Prostate gland (tissue), 2 donors: ENCODE measurements at regions not wholly inside any gene's neighbourhood (a gene's known extent, or its start where the extent isn't known, plus 50 kb on each side); places are given as distances from the start of the nearest gene placed in this dataset.

Experiments
- DNase-seq: peaks from one replicate; pipeline ENCODE4 v3.0.0-alpha.2; 2019; ENCODE audit warnings: low spot score
- H3K27ac ChIP-seq, 2 donors: fragments of 200-600 bp; sonication (generic); 2 replicates each; pipeline ENCODE4 v1.5.1; 2017 to 2019
- H3K27me3 ChIP-seq: fragments of 200-600 bp; sonication (generic); replicated peaks from 2 replicates; pipeline ENCODE4 v1.5.1; 2019; ENCODE audit not compliant: insufficient read depth
- H3K36me3 ChIP-seq, 2 donors: fragments of 200-600 bp; sonication (generic); 1 replicate in 1 of 2; 2 replicates in 1 of 2; pipeline versions ENCODE4 v1.5.1 to v1.8.1; 2017 to 2019
- H3K4me1 ChIP-seq: fragments of 200-600 bp; sonication (generic); replicated peaks from 2 replicates; pipeline ENCODE4 v1.5.1; 2019
- H3K4me3 ChIP-seq, 2 donors: fragments of 200-600 bp; sonication (generic); 2 replicates each; pipeline ENCODE4 v1.5.1; 2017 to 2019
- H3K9me3 ChIP-seq: fragments of 200-600 bp; sonication (generic); 2 replicates; pipeline ENCODE4 v1.5.1; 2017
- POLR2A ChIP-seq: fragments of 450-650 bp; IDR thresholded peaks from one replicate; pipeline ENCODE4 v1.6.1; 2016; ENCODE audit warnings: antibody characterized with exemption, mild to moderate bottlenecking
- POLR2AphosphoS5 ChIP-seq: sonication (generic); formaldehyde crosslinking; IDR thresholded peaks from one replicate; pipeline ENCODE4 v1.6.1; 2017; ENCODE audit warnings: antibody characterized with exemption
- WGBS: methylation state at CpG from one replicate; pipeline ENCODE4 v1.1.5; 2018; 5-methylcytosine and 5-hydroxymethylcytosine counted together
- intact Hi-C: fragments of 100-400 bp; cut with DNase I; formaldehyde crosslinking; loops from one replicate; pipeline ENCODE4 v1.14.2; 2022
- TF ChIP-seq, protein P1 (sequence below), 4 experiments: fragments of 200-600 bp in 2 of 4; fragments of 450-650 bp in 2 of 4; sonication (generic) in 2 of 4; IDR thresholded peaks; 1 replicate in 3 of 4; 2 replicates in 1 of 4; pipeline ENCODE4 v1.5.1; 2016 to 2019; ENCODE audit warnings: antibody characterized with exemption in 4 of 4, mild to moderate bottlenecking in 2 of 4, moderate library complexity in 2 of 4

DNA sequence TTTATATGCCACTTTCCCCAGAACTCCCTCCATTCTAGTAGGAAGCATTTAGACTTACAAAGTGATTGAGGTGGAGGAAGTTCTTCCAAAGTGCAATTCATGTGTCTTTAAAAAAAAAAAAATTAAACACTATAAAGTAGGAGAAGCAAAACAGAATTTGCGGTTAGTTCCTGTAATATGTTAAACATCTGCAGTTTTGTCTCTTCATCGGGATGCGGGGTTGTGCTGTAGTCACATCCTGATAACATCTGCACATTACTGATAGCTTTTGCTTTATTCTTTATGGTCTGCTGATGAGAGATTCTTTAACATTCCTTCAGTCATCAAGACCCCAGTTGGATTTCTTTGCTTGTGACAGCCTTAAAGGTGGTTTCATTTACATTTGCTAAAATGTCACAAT is 694.3 kb downstream of the NR2F1-AS1 start:
- Histone ChIP-seq H3K27me3 (no peaks in the 10 kb centered on the region), H3K4me3 (no peak overlapping the region), H3K36me3 (no peaks in the 10 kb centered on the region), H3K9me3 (no peaks in the 10 kb centered on the region), H3K4me1 (no peaks in the 10 kb centered on the region), H3K27ac (no peak overlapping the region)
- WGBS, result 36% methylated on average over 3 of the region's 3 CpGs
- intact Hi-C loops, result no loop called here
- no peak for DNase-seq
- TF ChIP-seq, protein P1, sequence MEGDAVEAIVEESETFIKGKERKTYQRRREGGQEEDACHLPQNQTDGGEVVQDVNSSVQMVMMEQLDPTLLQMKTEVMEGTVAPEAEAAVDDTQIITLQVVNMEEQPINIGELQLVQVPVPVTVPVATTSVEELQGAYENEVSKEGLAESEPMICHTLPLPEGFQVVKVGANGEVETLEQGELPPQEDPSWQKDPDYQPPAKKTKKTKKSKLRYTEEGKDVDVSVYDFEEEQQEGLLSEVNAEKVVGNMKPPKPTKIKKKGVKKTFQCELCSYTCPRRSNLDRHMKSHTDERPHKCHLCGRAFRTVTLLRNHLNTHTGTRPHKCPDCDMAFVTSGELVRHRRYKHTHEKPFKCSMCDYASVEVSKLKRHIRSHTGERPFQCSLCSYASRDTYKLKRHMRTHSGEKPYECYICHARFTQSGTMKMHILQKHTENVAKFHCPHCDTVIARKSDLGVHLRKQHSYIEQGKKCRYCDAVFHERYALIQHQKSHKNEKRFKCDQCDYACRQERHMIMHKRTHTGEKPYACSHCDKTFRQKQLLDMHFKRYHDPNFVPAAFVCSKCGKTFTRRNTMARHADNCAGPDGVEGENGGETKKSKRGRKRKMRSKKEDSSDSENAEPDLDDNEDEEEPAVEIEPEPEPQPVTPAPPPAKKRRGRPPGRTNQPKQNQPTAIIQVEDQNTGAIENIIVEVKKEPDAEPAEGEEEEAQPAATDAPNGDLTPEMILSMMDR (IDR thresholded peaks at IDR 0.05), result no peak
- no peak for TF ChIP-seq POLR2A
- TF ChIP-seq POLR2AphosphoS5, result no peak

DNA sequence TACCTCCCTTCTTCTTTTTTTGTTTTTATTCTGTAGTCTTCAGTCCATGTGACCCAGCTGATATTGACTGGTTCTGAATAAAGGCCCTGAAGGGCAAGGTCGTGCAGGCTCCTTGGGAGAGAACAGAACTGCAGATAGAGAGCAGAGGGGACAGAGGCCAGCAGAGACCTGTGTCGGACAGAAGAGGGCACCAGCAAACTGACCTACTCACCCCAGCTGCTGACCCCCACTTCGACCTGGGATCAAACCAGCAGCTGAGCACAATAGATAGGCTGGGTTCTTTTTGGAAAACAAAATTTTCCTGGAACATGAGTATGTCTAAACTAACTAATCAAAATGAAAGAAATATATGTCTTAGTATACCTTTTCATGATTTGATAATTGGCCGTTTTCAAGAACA is 695.1 kb downstream of the NR2F1-AS1 start:
- intact Hi-C loops, result no loop called here
- H3K27me3 ChIP-seq, result no peaks in the 10 kb centered on the region
- no peak overlapping the region for H3K27ac ChIP-seq
- no peaks in the 10 kb centered on the region for H3K36me3 ChIP-seq
- no peak overlapping the region for H3K4me3 ChIP-seq
- no peak for DNase-seq
- TF ChIP-seq POLR2AphosphoS5 (no peak), POLR2A (no peak)
- TF ChIP-seq, protein P1 (IDR thresholded peaks at IDR 0.05), result no peak
- no peaks in the 10 kb centered on the region for H3K9me3 ChIP-seq
- no peaks in the 10 kb centered on the region for H3K4me1 ChIP-seq
- WGBS, result 53% methylated on average over 4 of the region's 4 CpGs

GRCh38 chr5:92884469-92884868 is 696.5 kb downstream of the NR2F1-AS1 start:
- H3K4me3 ChIP-seq, result no peak overlapping the region
- no peaks in the 10 kb centered on the region for H3K27me3 ChIP-seq
- H3K27ac ChIP-seq, result no peak overlapping the region
- 24% methylated on average over 1 of the region's 1 CpG for WGBS
- no peaks in the 10 kb centered on the region for H3K36me3 ChIP-seq
- H3K9me3 ChIP-seq, result no peaks in the 10 kb centered on the region
- intact Hi-C loops, result no loop called here
- TF ChIP-seq, protein P1 (IDR thresholded peaks at IDR 0.05), result no peak
- TF ChIP-seq POLR2A (no peak), POLR2AphosphoS5 (no peak)
- H3K4me1 ChIP-seq, result no peaks in the 10 kb centered on the region
- DNase-seq, result no peak

- DNase-seq, result no peak
- H3K27me3 ChIP-seq, result no peaks in the 10 kb centered on the region
- H3K36me3 ChIP-seq, result no peaks in the 10 kb centered on the region
- H3K4me3 ChIP-seq, result no peak overlapping the region
- H3K27ac ChIP-seq, result no peak overlapping the region
- 85% methylated on average over 2 of the region's 2 CpGs for WGBS
- intact Hi-C loops, result no loop called here
- H3K9me3 ChIP-seq, result no peaks in the 10 kb centered on the region
- TF ChIP-seq POLR2AphosphoS5 (no peak), POLR2A (no peak)
- TF ChIP-seq, protein P1 (IDR thresholded peaks at IDR 0.05), result no peak
- H3K4me1 ChIP-seq, result no peaks in the 10 kb centered on the region
These were observed 701.0 kb downstream of the NR2F1-AS1 start for GRCh38 chr5:92879806-92880543.

DNA sequence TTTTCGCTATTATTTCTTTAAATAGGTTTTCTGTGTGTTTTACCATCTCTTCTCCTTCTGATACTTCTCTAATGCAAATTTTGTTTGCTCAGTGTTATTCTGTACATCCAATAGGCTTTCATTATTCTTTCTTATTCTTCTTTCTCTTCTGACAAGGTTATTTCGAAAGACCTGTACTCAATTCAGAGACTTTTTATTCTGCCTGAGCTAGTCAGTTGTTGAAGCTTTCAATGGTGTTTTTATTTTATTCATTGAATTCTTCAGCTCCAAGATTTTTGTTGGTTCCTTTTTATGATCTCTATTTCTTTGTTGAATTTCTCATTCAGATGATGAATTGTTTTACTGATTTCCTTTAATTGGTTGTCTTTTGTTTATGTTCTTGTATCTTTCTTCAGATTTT is 706.2 kb downstream of the NR2F1-AS1 start:
- Histone ChIP-seq H3K4me3 (no peak overlapping the region), H3K27ac (no peak overlapping the region), H3K36me3 (no peaks in the 10 kb centered on the region), H3K4me1 (no peaks in the 10 kb centered on the region), H3K27me3 (no peaks in the 10 kb centered on the region), H3K9me3 (no peaks in the 10 kb centered on the region)
- no peak for DNase-seq
- 96% methylated on average over 2 of the region's 2 CpGs for WGBS
- TF ChIP-seq POLR2AphosphoS5 (no peak), POLR2A (no peak)
- TF ChIP-seq, protein P1 (IDR thresholded peaks at IDR 0.05), result no peak
- intact Hi-C loops, result no loop called here
